ENCODE measurements at regions not wholly inside any gene's neighbourhood (a gene's known extent, or its start where the extent isn't known, plus 50 kb on each side); places are given as distances from the start of the nearest gene placed in this dataset.
"Not testable (repeated sequence)": the region's sequence is repeated elsewhere in the genome, so short reads cannot be mapped to it uniquely, and the experiment has no call there.

GRCh38 chr17:445839-446238, 93.2 kb upstream of the RPH3AL start, which contains the start of gene RFLNB:
Gene RFLNB, minus strand, starts transcription at chr17:445939.
- not testable (repeated sequence) for DNase-seq (ENCODE audit: extremely low read depth in 1 of 11, low read depth in 9 of 11, low spot score in 4 of 11)

GRCh38 chr17:444879-445454, 92.4 kb upstream of the RPH3AL start:
- no peak for DNase-seq (ENCODE audit: extremely low read depth in 1 of 11, low read depth in 9 of 11, low spot score in 4 of 11)

- DNase-seq (ENCODE audit: extremely low read depth in 1 of 11, low read depth in 9 of 11, low spot score in 4 of 11), result no peak
Observed at GRCh38 chr17:443109-443508, 90.5 kb upstream of the RPH3AL start.

- DNase-seq (ENCODE audit: extremely low read depth in 1 of 11, low read depth in 9 of 11, low spot score in 4 of 11), result no peak
Observed at GRCh38 chr17:441155-441950, 88.7 kb upstream of the RPH3AL start.

- DNase-seq (ENCODE audit: extremely low read depth in 1 of 11, low read depth in 9 of 11, low spot score in 4 of 11), result no peak
Observed at GRCh38 chr17:438191-438590, 85.6 kb upstream of the RPH3AL start.

- no peak for DNase-seq (ENCODE audit: extremely low read depth in 1 of 11, low read depth in 9 of 11, low spot score in 4 of 11)
Observed at GRCh38 chr17:437545-437944, 84.9 kb upstream of the RPH3AL start.

GRCh38 chr17:436571-436970, 84.0 kb upstream of the RPH3AL start:
- DNase-seq (ENCODE audit: extremely low read depth in 1 of 11, low read depth in 9 of 11, low spot score in 4 of 11), result no peak

- DNase-seq (ENCODE audit: extremely low read depth in 1 of 11, low read depth in 9 of 11, low spot score in 4 of 11), result not testable (repeated sequence)
Observed at GRCh38 chr17:432471-432870, 79.9 kb upstream of the RPH3AL start.

GRCh38 chr17:431494-431893, 78.9 kb upstream of the RPH3AL start:
- DNase-seq (ENCODE audit: extremely low read depth in 1 of 11, low read depth in 9 of 11, low spot score in 4 of 11), result no peak

GRCh38 chr17:429589-429988, 77.0 kb upstream of the RPH3AL start:
- no peak for DNase-seq (ENCODE audit: extremely low read depth in 1 of 11, low read depth in 9 of 11, low spot score in 4 of 11)

- no peak for DNase-seq (ENCODE audit: extremely low read depth in 1 of 11, low read depth in 9 of 11, low spot score in 4 of 11)
Observed at GRCh38 chr17:428414-428813, 75.8 kb upstream of the RPH3AL start.

- DNase-seq (ENCODE audit: extremely low read depth in 1 of 11, low read depth in 9 of 11, low spot score in 4 of 11), result no peak
Observed at GRCh38 chr17:427891-428290, 75.3 kb upstream of the RPH3AL start.

GRCh38 chr17:427327-427726, 74.7 kb upstream of the RPH3AL start:
- no peak for DNase-seq (ENCODE audit: extremely low read depth in 1 of 11, low read depth in 9 of 11, low spot score in 4 of 11)

- DNase-seq (ENCODE audit: extremely low read depth in 1 of 11, low read depth in 9 of 11, low spot score in 4 of 11), result no peak
Observed at GRCh38 chr17:422196-422930, 69.8 kb upstream of the RPH3AL start.

GRCh38 chr17:420479-421175, 68.0 kb upstream of the RPH3AL start:
- no peak for DNase-seq (ENCODE audit: extremely low read depth in 1 of 11, low read depth in 9 of 11, low spot score in 4 of 11)

- DNase-seq (ENCODE audit: extremely low read depth in 1 of 11, low read depth in 9 of 11, low spot score in 4 of 11), result no peak
Observed at GRCh38 chr17:419073-419735, 66.6 kb upstream of the RPH3AL start.

GRCh38 chr17:418421-418751, 65.8 kb upstream of the RPH3AL start:
- DNase-seq (ENCODE audit: extremely low read depth in 1 of 11, low read depth in 9 of 11, low spot score in 4 of 11), result no peak

GRCh38 chr17:417691-418420, 65.2 kb upstream of the RPH3AL start:
- DNase-seq (ENCODE audit: extremely low read depth in 1 of 11, low read depth in 9 of 11, low spot score in 4 of 11), result no peak

Measured in renal cortex interstitium (tissue), 11 donors.